ENCODE measurements at regions not wholly inside any gene's neighbourhood (a gene's known extent, or its start where the extent isn't known, plus 50 kb on each side); places are given as distances from the start of the nearest gene placed in this dataset.
"Not testable (repeated sequence)": the region's sequence is repeated elsewhere in the genome, so short reads cannot be mapped to it uniquely, and the experiment has no call there.

DNA sequence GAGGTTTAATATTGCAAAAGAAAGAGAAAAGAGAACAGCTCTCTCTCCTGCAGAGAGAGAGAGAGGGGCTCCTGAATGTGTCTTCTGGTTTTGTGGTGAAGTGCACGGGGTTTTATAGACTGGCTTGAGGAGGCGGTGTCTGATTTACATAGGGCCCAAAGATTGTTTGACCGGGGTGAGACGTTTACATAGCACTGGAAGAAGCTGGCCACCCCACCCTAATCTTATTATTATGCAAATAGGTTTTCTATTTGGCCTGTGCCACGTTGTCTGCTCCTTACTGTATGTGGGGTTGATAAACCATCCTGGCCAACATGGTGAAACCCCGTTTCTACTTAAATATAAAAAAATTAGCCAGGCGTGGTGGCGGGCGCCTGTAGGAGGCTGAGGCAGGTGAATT lies 268.6 kb downstream of the SV2B start:
- no CpG with 5 or more reads among the region's 9 CpGs for WGBS (ENCODE audit: extremely low coverage, insufficient coverage, low lambda C conversion rate)
- H3K4ac ChIP-seq (ENCODE audit: low read depth, low read length): no peak overlapping the region

DNA sequence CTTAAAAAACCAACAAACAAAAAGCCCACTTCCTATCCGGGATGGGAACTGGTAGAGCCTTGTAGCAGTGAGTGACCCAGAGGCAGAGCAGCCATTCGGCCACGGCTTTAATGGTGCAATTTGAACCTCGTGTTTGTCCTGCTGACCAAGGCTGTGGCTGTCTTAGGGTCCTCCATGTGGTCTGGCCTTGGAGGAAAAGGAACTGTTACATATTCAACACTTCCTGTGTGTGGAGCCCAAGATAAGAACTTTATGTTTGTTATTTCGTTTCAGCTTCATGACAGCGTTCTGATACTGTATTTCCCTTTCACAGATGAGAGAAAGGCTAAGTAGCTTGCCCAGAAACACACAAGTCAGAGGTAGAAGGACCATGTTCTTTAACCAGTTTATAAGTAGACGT lies 269.8 kb downstream of the SV2B start:
- no peak overlapping the region for H4K8ac ChIP-seq (ENCODE audit: low read depth, low read length)
- H3K27ac ChIP-seq (ENCODE audit: low read depth, low read length): no peak overlapping the region
- no peak overlapping the region for H3K23ac ChIP-seq (ENCODE audit: low read length)
- H3K18ac ChIP-seq (ENCODE audit: low read length): no peak overlapping the region
- no peaks in the 10 kb centered on the region for H3K36me3 ChIP-seq (ENCODE audit: control insufficient read depth, insufficient read depth, low read length)
- H4K5ac ChIP-seq (ENCODE audit: low read length): no peak overlapping the region
- no peak overlapping the region for H3K4ac ChIP-seq (ENCODE audit: low read depth, low read length)
- H3K9ac ChIP-seq (ENCODE audit: low read length): no peak overlapping the region
- no peaks in the 10 kb centered on the region for H3K4me1 ChIP-seq (ENCODE audit: control insufficient read depth, low read depth, low read length)
- DNase-seq: no peak
- H2BK5ac ChIP-seq (ENCODE audit: low read length): no peak overlapping the region
- H3K27me3 ChIP-seq (ENCODE audit: insufficient read depth, low read length, poor library complexity): no peaks in the 10 kb centered on the region
- H3K56ac ChIP-seq (ENCODE audit: low read length): no peak overlapping the region
- WGBS (ENCODE audit: extremely low coverage, insufficient coverage, low lambda C conversion rate): no CpG with 5 or more reads among the region's 7 CpGs
- H3K4me2 ChIP-seq (ENCODE audit: low read length): no peak overlapping the region
- no peaks in the 10 kb centered on the region for H3K79me2 ChIP-seq (ENCODE audit: control insufficient read depth, insufficient read depth, low read length)
- no peak overlapping the region for H2AK5ac ChIP-seq (ENCODE audit: low read length)
- no peak overlapping the region for H2BK120ac ChIP-seq (ENCODE audit: low read depth, low read length)
- no peak overlapping the region for H3K4me3 ChIP-seq (ENCODE audit: low read length)
- no peak overlapping the region for H2BK15ac ChIP-seq (replicated peaks; ENCODE audit: low read depth)
- H3K79me1 ChIP-seq (ENCODE audit: low read length): no peaks in the 10 kb centered on the region

More for the DNA sequence above, 268.6 kb downstream of the SV2B start:
- no peak overlapping the region for H4K8ac ChIP-seq (ENCODE audit: low read depth, low read length)
- H3K36me3 ChIP-seq (ENCODE audit: control insufficient read depth, insufficient read depth, low read length): no peaks in the 10 kb centered on the region
- no peaks in the 10 kb centered on the region for H3K79me2 ChIP-seq (ENCODE audit: control insufficient read depth, insufficient read depth, low read length)
- H3K23ac ChIP-seq (ENCODE audit: low read length): no peak overlapping the region
- H3K4me3 ChIP-seq (ENCODE audit: low read length): no peak overlapping the region
- no peak overlapping the region for H3K56ac ChIP-seq (ENCODE audit: low read length)
- H2AK5ac ChIP-seq (ENCODE audit: low read length): no peak overlapping the region
- no peak for DNase-seq
- no peak overlapping the region for H2BK5ac ChIP-seq (ENCODE audit: low read length)
- H3K18ac ChIP-seq (ENCODE audit: low read length): no peak overlapping the region
- no peaks in the 10 kb centered on the region for H3K27me3 ChIP-seq (ENCODE audit: insufficient read depth, low read length, poor library complexity)
- no peak overlapping the region for H4K5ac ChIP-seq (ENCODE audit: low read length)
- H2BK120ac ChIP-seq (ENCODE audit: low read depth, low read length): no peak overlapping the region
- no peak overlapping the region for H3K27ac ChIP-seq (ENCODE audit: low read depth, low read length)
- no peak overlapping the region for H2BK15ac ChIP-seq (replicated peaks; ENCODE audit: low read depth)
- no peaks in the 10 kb centered on the region for H3K79me1 ChIP-seq (ENCODE audit: low read length)
- H3K9ac ChIP-seq (ENCODE audit: low read length): no peak overlapping the region
- H3K4me2 ChIP-seq (ENCODE audit: low read length): no peak overlapping the region
- no peaks in the 10 kb centered on the region for H3K4me1 ChIP-seq (ENCODE audit: control insufficient read depth, low read depth, low read length)

- H3K4me3 ChIP-seq (ENCODE audit: low read length); H4K5ac ChIP-seq (ENCODE audit: low read length); H4K8ac ChIP-seq (ENCODE audit: low read depth, low read length); H3K79me1 ChIP-seq (ENCODE audit: low read length); H3K4me2 ChIP-seq (ENCODE audit: low read length); H3K27ac ChIP-seq (ENCODE audit: low read depth, low read length); H3K4ac ChIP-seq (ENCODE audit: low read depth, low read length); H2BK120ac ChIP-seq (ENCODE audit: low read depth, low read length); H3K9ac ChIP-seq (ENCODE audit: low read length); H3K27me3 ChIP-seq (ENCODE audit: insufficient read depth, low read length, poor library complexity); DNase-seq; H3K79me2 ChIP-seq (ENCODE audit: control insufficient read depth, insufficient read depth, low read length); H3K18ac ChIP-seq (ENCODE audit: low read length); H3K56ac ChIP-seq (ENCODE audit: low read length); H3K23ac ChIP-seq (ENCODE audit: low read length); H3K36me3 ChIP-seq (ENCODE audit: control insufficient read depth, insufficient read depth, low read length); H2BK5ac ChIP-seq (ENCODE audit: low read length); H2BK15ac ChIP-seq (replicated peaks; ENCODE audit: low read depth); H2AK5ac ChIP-seq (ENCODE audit: low read length); H3K4me1 ChIP-seq (ENCODE audit: control insufficient read depth, low read depth, low read length): not testable (repeated sequence)
- no CpG with 5 or more reads among the region's 3 CpGs for WGBS (ENCODE audit: extremely low coverage, insufficient coverage, low lambda C conversion rate)
Measured at GRCh38 chr15:91371345-91371744, 271.3 kb downstream of the SV2B start.

DNA sequence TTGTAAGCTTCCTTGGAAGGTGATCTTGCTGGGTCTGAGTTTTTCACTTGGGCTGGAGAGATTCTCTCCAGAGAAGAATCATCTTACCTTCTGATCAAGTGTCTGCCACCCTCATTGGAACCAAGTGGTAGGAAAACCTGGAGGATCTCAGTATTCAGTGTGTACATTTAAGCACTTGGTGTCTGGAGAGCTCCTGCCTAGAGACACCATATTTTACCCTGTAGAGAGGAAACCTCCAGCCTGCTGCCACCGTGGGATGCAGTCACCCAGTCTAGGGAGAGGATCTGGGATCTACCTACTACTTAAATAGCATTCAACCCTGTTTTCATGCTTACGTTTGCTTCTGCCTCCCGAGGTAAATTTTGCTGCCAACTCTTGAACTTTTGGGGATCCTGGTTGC lies 274.3 kb downstream of the SV2B start:
- Histone ChIP-seq H3K9ac (ENCODE audit: low read length) (no peak overlapping the region), H4K5ac (ENCODE audit: low read length) (no peak overlapping the region), H3K4me2 (ENCODE audit: low read length) (no peak overlapping the region), H2BK5ac (ENCODE audit: low read length) (no peak overlapping the region), H3K79me1 (ENCODE audit: low read length) (no peaks in the 10 kb centered on the region), H3K18ac (ENCODE audit: low read length) (no peak overlapping the region), H3K4me3 (ENCODE audit: low read length) (no peak overlapping the region), H2AK5ac (ENCODE audit: low read length) (no peak overlapping the region), H3K56ac (ENCODE audit: low read length) (no peak overlapping the region), H2BK15ac (replicated peaks; ENCODE audit: low read depth) (no peak overlapping the region), H3K36me3 (ENCODE audit: control insufficient read depth, insufficient read depth, low read length) (no peaks in the 10 kb centered on the region), H3K27me3 (ENCODE audit: insufficient read depth, low read length, poor library complexity) (no peaks in the 10 kb centered on the region), H3K23ac (ENCODE audit: low read length) (no peak overlapping the region), H3K4me1 (ENCODE audit: control insufficient read depth, low read depth, low read length) (no peaks in the 10 kb centered on the region), H3K27ac (ENCODE audit: low read depth, low read length) (no peak overlapping the region), H2BK120ac (ENCODE audit: low read depth, low read length) (no peak overlapping the region), H3K4ac (ENCODE audit: low read depth, low read length) (no peak overlapping the region), H4K8ac (ENCODE audit: low read depth, low read length) (no peak overlapping the region), H3K79me2 (ENCODE audit: control insufficient read depth, insufficient read depth, low read length) (no peaks in the 10 kb centered on the region)
- WGBS (ENCODE audit: extremely low coverage, insufficient coverage, low lambda C conversion rate): no CpG with 5 or more reads among the region's 3 CpGs
- no peak for DNase-seq

DNA sequence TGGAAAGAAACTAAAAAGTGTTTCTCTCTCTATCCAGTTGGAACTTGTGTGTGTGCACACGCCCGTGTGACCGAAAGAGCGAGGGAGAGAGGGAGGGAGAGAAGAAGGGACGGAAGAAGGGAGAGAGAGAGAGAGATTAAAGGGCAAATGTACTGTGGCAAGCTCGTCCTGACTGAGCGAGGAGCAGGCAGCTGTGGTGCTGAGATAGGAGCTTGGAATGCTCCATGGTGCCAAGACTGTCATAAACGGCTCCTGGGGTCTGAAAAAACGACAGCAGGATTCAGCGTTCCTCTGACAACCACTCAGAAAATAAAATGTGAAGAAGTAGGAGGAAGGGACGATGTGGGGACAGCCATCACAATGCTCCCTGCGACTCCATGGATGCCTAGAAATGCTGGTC lies 276.0 kb downstream of the SV2B start:
- no peak for DNase-seq
- Histone ChIP-seq H2BK120ac (ENCODE audit: low read depth, low read length) (no peak overlapping the region), H3K18ac (ENCODE audit: low read length) (no peak overlapping the region), H3K23ac (ENCODE audit: low read length) (no peak overlapping the region), H3K79me2 (ENCODE audit: control insufficient read depth, insufficient read depth, low read length) (no peaks in the 10 kb centered on the region), H3K79me1 (ENCODE audit: low read length) (no peaks in the 10 kb centered on the region), H3K4me1 (ENCODE audit: control insufficient read depth, low read depth, low read length) (no peaks in the 10 kb centered on the region), H2BK15ac (replicated peaks; ENCODE audit: low read depth) (no peak overlapping the region), H4K5ac (ENCODE audit: low read length) (no peak overlapping the region), H3K56ac (ENCODE audit: low read length) (no peak overlapping the region), H2AK5ac (ENCODE audit: low read length) (no peak overlapping the region), H4K8ac (ENCODE audit: low read depth, low read length) (no peak overlapping the region), H3K27me3 (ENCODE audit: insufficient read depth, low read length, poor library complexity) (no peaks in the 10 kb centered on the region), H3K4ac (ENCODE audit: low read depth, low read length) (no peak overlapping the region), H3K4me2 (ENCODE audit: low read length) (no peak overlapping the region), H3K9ac (ENCODE audit: low read length) (no peak overlapping the region), H3K4me3 (ENCODE audit: low read length) (no peak overlapping the region), H3K36me3 (ENCODE audit: control insufficient read depth, insufficient read depth, low read length) (no peaks in the 10 kb centered on the region), H2BK5ac (ENCODE audit: low read length) (no peak overlapping the region), H3K27ac (ENCODE audit: low read depth, low read length) (no peak overlapping the region)
- no CpG with 5 or more reads among the region's 12 CpGs for WGBS (ENCODE audit: extremely low coverage, insufficient coverage, low lambda C conversion rate)

- Histone ChIP-seq H3K56ac (ENCODE audit: low read length) (no peak overlapping the region), H3K23ac (ENCODE audit: low read length) (no peak overlapping the region), H4K5ac (ENCODE audit: low read length) (no peak overlapping the region), H3K27ac (ENCODE audit: low read depth, low read length) (no peak overlapping the region), H2BK5ac (ENCODE audit: low read length) (no peak overlapping the region), H3K79me1 (ENCODE audit: low read length) (no peaks in the 10 kb centered on the region), H3K4me1 (ENCODE audit: control insufficient read depth, low read depth, low read length) (peaks cover 2% of the 10 kb centered on the region), H3K4me2 (ENCODE audit: low read length) (no peak overlapping the region), H3K4ac (ENCODE audit: low read depth, low read length) (no peak overlapping the region), H2BK120ac (ENCODE audit: low read depth, low read length) (no peak overlapping the region), H3K4me3 (ENCODE audit: low read length) (no peak overlapping the region), H3K18ac (ENCODE audit: low read length) (no peak overlapping the region), H3K9ac (ENCODE audit: low read length) (no peak overlapping the region), H2BK15ac (replicated peaks; ENCODE audit: low read depth) (no peak overlapping the region), H4K8ac (ENCODE audit: low read depth, low read length) (no peak overlapping the region), H2AK5ac (ENCODE audit: low read length) (no peak overlapping the region), H3K36me3 (ENCODE audit: control insufficient read depth, insufficient read depth, low read length) (no peaks in the 10 kb centered on the region), H3K79me2 (ENCODE audit: control insufficient read depth, insufficient read depth, low read length) (no peaks in the 10 kb centered on the region), H3K27me3 (ENCODE audit: insufficient read depth, low read length, poor library complexity) (no peaks in the 10 kb centered on the region)
- no peak for DNase-seq
- no CpG with 5 or more reads among the region's 2 CpGs for WGBS (ENCODE audit: extremely low coverage, insufficient coverage, low lambda C conversion rate)
Measured at GRCh38 chr15:91380114-91380513, 280.1 kb downstream of the SV2B start.
